BJ (cell line): ENCODE measurements at regions not wholly inside any gene's neighbourhood (a gene's known extent, or its start where the extent isn't known, plus 50 kb on each side); places are given as distances from the start of the nearest gene placed in this dataset.

Source experiments
- CTCF ChIA-PET: fragments of 350-600 bp; formaldehyde crosslinking; extraction: SDS; loops from one replicate; lab custom pipeline; 2021; ENCODE audit warnings: antibody characterized with exemption, inconsistent platforms; lab: Yijun Ruan, JAX
- POLR2A ChIA-PET: fragments of 300-600 bp; sonication (Branson Sonifier 250); formaldehyde crosslinking; extraction: SDS; loops from one replicate; lab custom pipeline; 2021; ENCODE audit warnings: antibody characterized with exemption; lab: Charles Lee
- DNase-seq: peaks from one replicate; pipeline ENCODE4 v3.0.0-alpha.2; 2011; ENCODE audit warnings: low read depth
- H3K27me3 ChIP-seq: 2 replicates; pipeline ENCODE4 v1.6.0; 2011; ENCODE audit warnings: low read length; ENCODE audit not compliant: control insufficient read depth, insufficient read depth
- H3K36me3 ChIP-seq: 2 replicates; pipeline ENCODE4 v1.5.1; 2011; ENCODE audit warnings: low read length; ENCODE audit not compliant: control insufficient read depth, insufficient read depth
- H3K4me3 ChIP-seq: 2 replicates; pipeline ENCODE4 v1.5.1; 2011; ENCODE audit warnings: low read depth, mild to moderate bottlenecking, control low read depth, low read length
- CTCF ChIP-seq: IDR thresholded peaks from 2 replicates; pipeline ENCODE4 v1.5.1; 2011; ENCODE audit warnings: low read depth, mild to moderate bottlenecking, control low read depth, inconsistent platforms, low read length, moderate library complexity; ENCODE audit not compliant: insufficient read depth

DNA sequence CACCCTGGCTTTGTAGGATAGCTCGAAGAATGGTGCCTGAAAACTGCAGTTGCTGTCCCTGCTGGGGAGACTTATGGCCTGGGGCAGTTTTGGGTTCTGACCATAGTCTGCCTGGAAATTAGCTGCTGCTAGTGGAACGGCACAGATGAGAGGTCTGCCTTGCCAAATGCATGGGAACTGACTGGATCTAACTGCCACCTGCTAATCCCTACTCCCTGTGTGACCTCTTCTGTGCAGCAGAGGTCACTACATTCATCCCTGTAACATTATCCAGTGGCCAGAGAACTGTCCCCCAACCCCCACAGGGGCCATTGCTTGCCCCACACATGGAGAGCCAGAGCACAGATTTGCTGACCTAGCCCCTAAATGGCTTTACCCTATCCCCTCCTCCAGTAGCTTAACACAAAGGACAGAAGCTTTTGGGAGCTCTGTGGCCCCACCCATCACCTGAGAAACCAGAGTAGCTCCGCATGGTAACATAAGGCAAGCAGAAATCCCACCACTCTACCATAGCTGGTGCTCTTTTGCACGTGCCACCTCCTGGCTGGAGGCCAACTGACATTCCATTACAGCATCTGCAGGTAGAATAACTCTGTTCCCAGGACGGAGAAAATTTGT, 840.0 kb downstream of the EPHA3 start:
- Histone ChIP-seq H3K27me3 (no peaks in the 10 kb centered on the region), H3K36me3 (no peaks in the 10 kb centered on the region), H3K4me3 (no peak overlapping the region)
- no peak for DNase-seq
- POLR2A ChIA-PET, result no interaction called here
- CTCF ChIA-PET, result no interaction called here
- TF ChIP-seq CTCF, result no peak

GRCh38 chr3:89948008-89948407, 840.6 kb downstream of the EPHA3 start:
- CTCF ChIA-PET, result no interaction called here
- Histone ChIP-seq H3K27me3 (no peaks in the 10 kb centered on the region), H3K4me3 (no peak overlapping the region), H3K36me3 (no peaks in the 10 kb centered on the region)
- POLR2A ChIA-PET, result no interaction called here
- TF ChIP-seq CTCF, result no peak
- no peak for DNase-seq

- no peak for TF ChIP-seq CTCF
- Histone ChIP-seq H3K36me3 (no peaks in the 10 kb centered on the region), H3K27me3 (no peaks in the 10 kb centered on the region), H3K4me3 (no peak overlapping the region)
- POLR2A ChIA-PET, result no interaction called here
- no peak for DNase-seq
- CTCF ChIA-PET, result no interaction called here
Measured at GRCh38 chr3:89950772-89951171, 843.4 kb downstream of the EPHA3 start.

- ChIA-PET POLR2A (no interaction called here), CTCF (no interaction called here)
- H3K27me3 ChIP-seq, result no peaks in the 10 kb centered on the region
- DNase-seq, result no peak
- no peak for TF ChIP-seq CTCF
- no peak overlapping the region for H3K4me3 ChIP-seq
- H3K36me3 ChIP-seq, result no peaks in the 10 kb centered on the region
Measured at GRCh38 chr3:89954137-89954536, 846.7 kb downstream of the EPHA3 start.

DNA sequence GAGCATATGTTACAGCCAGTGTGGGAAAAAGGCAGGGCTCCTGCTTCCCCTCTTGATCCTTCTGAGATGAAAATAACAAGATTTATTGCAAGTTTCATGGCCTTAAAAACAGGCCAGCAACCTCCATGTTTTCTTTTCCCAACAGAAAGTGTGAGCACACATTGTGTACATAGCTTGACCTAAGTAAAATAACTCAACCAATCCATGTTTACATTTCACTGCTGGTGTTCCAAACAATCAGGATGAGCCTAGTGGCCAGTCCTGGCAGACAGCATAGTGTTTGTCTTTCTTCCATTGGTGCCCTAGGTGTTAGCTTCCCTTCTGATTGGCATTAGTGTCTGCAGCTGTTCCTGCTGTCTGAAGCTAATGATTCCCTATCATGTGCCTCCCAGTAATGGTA, 847.7 kb downstream of the EPHA3 start:
- Histone ChIP-seq H3K27me3 (no peaks in the 10 kb centered on the region), H3K36me3 (no peaks in the 10 kb centered on the region), H3K4me3 (no peak overlapping the region)
- ChIA-PET CTCF (no interaction called here), POLR2A (no interaction called here)
- TF ChIP-seq CTCF, result no peak
- DNase-seq, result no peak
